Neural cell (in vitro differentiated cells): ENCODE measurements at regions not wholly inside any gene's neighbourhood (a gene's known extent, or its start where the extent isn't known, plus 50 kb on each side); places are given as distances from the start of the nearest gene placed in this dataset.

Experiments used
- H2AFZ ChIP-seq: fragments of 200-600, 300-800 bp; sonication (generic), shearing (Covaris generic); 2 replicates; pipeline ENCODE4 v1.6.0; 2014; ENCODE audit warnings: low read depth, mild to moderate bottlenecking, antibody characterized with exemption, low read length, moderate library complexity
- H3F3A ChIP-seq: fragments of 200-600 bp; shearing (Covaris generic); 2 replicates; pipeline ENCODE4 v1.6.1; 2016; ENCODE audit warnings: mild to moderate bottlenecking, moderate library complexity, mixed read lengths, antibody characterized with exemption, low read length; ENCODE audit not compliant: insufficient read depth, poor library complexity, severe bottlenecking
- H3K27ac ChIP-seq: fragments of 200-600, 300-800 bp; sonication (generic), shearing (Covaris generic); 2 replicates; pipeline ENCODE4 v1.5.1; 2014; ENCODE audit warnings: mild to moderate bottlenecking, low read length, moderate library complexity
- H3K27me3 ChIP-seq: fragments of 300-800, 200-600 bp; sonication (generic), shearing (Covaris generic); 2 replicates; pipeline ENCODE4 v1.6.0; 2014; ENCODE audit warnings: mild to moderate bottlenecking, low read depth, low read length, moderate library complexity; ENCODE audit not compliant: insufficient read depth
- H3K36me3 ChIP-seq: fragments of 300-800, 200-600 bp; sonication (generic), shearing (Covaris generic); 2 replicates; pipeline ENCODE4 v1.5.1; 2014; ENCODE audit warnings: mild to moderate bottlenecking, antibody characterized with exemption, low read length, moderate library complexity; ENCODE audit not compliant: insufficient read depth
- H3K4me2 ChIP-seq: fragments of 300-800, 200-600 bp; sonication (generic), shearing (Covaris generic); 2 replicates; pipeline ENCODE4 v1.6.0; 2014; ENCODE audit warnings: mild to moderate bottlenecking, low read length
- H3K4me3 ChIP-seq: fragments of 300-800, 200-600 bp; sonication (generic), shearing (Covaris generic); 2 replicates; pipeline ENCODE4 v1.5.1; 2014; ENCODE audit warnings: mild to moderate bottlenecking, low read length, moderate library complexity
- H3K79me2 ChIP-seq: fragments of 200-600 bp; shearing (Covaris generic); replicated peaks from 2 replicates; pipeline ENCODE4 v1.6.0; 2014; ENCODE audit warnings: mild to moderate bottlenecking, low read length, moderate library complexity; ENCODE audit not compliant: insufficient read depth
- H3K9ac ChIP-seq: fragments of 300-800, 200-600 bp; sonication (generic), shearing (Covaris generic); 2 replicates; pipeline ENCODE4 v1.6.1; 2016; ENCODE audit warnings: mild to moderate bottlenecking, low read length, mixed read lengths
- H3K9me2 ChIP-seq: fragments of 200-600 bp; shearing (Covaris generic); 2 replicates; pipeline ENCODE4 v1.6.1; 2016; ENCODE audit warnings: mild to moderate bottlenecking, low read length, mixed read lengths; ENCODE audit not compliant: insufficient read depth
- H3K9me3 ChIP-seq: fragments of 200-600, 300-800 bp; sonication (generic), shearing (Covaris generic); 2 replicates; pipeline ENCODE4 v1.6.1; 2016; ENCODE audit warnings: mild to moderate bottlenecking, mixed run types, low read length, moderate library complexity, mixed read lengths
- H4K20me1 ChIP-seq: fragments of 200-600 bp; shearing (Covaris generic); 2 replicates; pipeline ENCODE4 v1.6.1; 2016; ENCODE audit warnings: mild to moderate bottlenecking, mixed run types; ENCODE audit not compliant: insufficient read depth
- CTCF ChIP-seq: fragments of 450-650 bp; IDR thresholded peaks from 2 replicates; pipeline ENCODE4 v1.5.1; 2014; ENCODE audit warnings: antibody characterized with exemption, mild to moderate bottlenecking, moderate library complexity; ENCODE audit not compliant: poor library complexity, severe bottlenecking
- EP300 ChIP-seq: fragments of 450-650 bp; conservative IDR thresholded peaks from 2 replicates; pipeline ENCODE4 v1.6.1; 2014; ENCODE audit warnings: antibody characterized with exemption, mild to moderate bottlenecking, moderate library complexity; ENCODE audit not compliant: poor library complexity, severe bottlenecking
- EZH2 ChIP-seq: fragments of 200-600, 300-800 bp; shearing (Covaris generic), sonication (generic); IDR thresholded peaks from 2 replicates; pipeline ENCODE4 v1.6.1; 2014; ENCODE audit warnings: antibody characterized with exemption, low read length, borderline replicate concordance, mild to moderate bottlenecking; ENCODE audit not compliant: insufficient read depth, poor library complexity, severe bottlenecking
- MXI1 ChIP-seq: fragments of 450-650 bp; conservative IDR thresholded peaks from 2 replicates; pipeline ENCODE4 v1.6.1; 2014; ENCODE audit warnings: antibody characterized with exemption, mild to moderate bottlenecking; ENCODE audit not compliant: poor library complexity, severe bottlenecking
- POLR2AphosphoS5 ChIP-seq: IDR thresholded peaks from 2 replicates; pipeline ENCODE4 v1.6.1; 2012
- RAD21 ChIP-seq: fragments of 450-650 bp; conservative IDR thresholded peaks from 2 replicates; pipeline ENCODE4 v1.6.1; 2014; ENCODE audit warnings: antibody characterized with exemption, mild to moderate bottlenecking, moderate library complexity
- SMC3 ChIP-seq: fragments of 450-650 bp; conservative IDR thresholded peaks from 2 replicates; pipeline ENCODE4 v1.6.1; 2014; ENCODE audit warnings: antibody characterized with exemption, mild to moderate bottlenecking, moderate library complexity; ENCODE audit not compliant: poor library complexity
- TAF1 ChIP-seq: IDR thresholded peaks from 2 replicates; pipeline ENCODE4 v1.6.1; 2012; ENCODE audit warnings: low read depth
- TF ChIP-seq, protein P1 (sequence below): IDR thresholded peaks from 2 replicates; pipeline ENCODE4 v1.6.1; 2012; ENCODE audit warnings: borderline replicate concordance

DNA sequence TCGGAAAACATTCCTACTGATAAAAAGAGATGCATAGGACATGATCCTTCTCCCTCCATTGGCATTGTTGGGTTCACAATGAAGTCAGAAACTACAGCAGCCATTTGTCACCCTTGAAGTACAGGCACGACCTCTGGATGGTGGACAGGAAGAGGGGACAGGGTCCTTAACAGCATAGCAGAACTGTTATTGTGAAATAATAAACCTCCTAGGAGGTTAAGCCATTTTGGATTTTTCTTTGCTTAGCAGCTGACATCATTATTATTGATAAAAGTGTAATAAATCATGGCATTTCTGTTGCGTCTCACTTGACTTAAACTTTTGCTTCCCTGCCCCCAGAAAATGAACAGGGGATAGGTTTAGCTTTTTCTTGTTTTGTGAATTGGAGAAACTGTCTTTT lies 134.3 kb upstream of the SASH1 start:
- H3K9ac ChIP-seq, result no peak overlapping the region
- no peaks in the 10 kb centered on the region for H3K79me2 ChIP-seq
- no peaks in the 10 kb centered on the region for H3K9me2 ChIP-seq
- H3K4me2 ChIP-seq, result no peak overlapping the region
- TF ChIP-seq POLR2AphosphoS5 (no peak), EZH2 (no peak), EP300 (no peak), SMC3 (no peak), CTCF (no peak), MXI1 (no peak), RAD21 (no peak), TAF1 (no peak)
- TF ChIP-seq, protein P1, sequence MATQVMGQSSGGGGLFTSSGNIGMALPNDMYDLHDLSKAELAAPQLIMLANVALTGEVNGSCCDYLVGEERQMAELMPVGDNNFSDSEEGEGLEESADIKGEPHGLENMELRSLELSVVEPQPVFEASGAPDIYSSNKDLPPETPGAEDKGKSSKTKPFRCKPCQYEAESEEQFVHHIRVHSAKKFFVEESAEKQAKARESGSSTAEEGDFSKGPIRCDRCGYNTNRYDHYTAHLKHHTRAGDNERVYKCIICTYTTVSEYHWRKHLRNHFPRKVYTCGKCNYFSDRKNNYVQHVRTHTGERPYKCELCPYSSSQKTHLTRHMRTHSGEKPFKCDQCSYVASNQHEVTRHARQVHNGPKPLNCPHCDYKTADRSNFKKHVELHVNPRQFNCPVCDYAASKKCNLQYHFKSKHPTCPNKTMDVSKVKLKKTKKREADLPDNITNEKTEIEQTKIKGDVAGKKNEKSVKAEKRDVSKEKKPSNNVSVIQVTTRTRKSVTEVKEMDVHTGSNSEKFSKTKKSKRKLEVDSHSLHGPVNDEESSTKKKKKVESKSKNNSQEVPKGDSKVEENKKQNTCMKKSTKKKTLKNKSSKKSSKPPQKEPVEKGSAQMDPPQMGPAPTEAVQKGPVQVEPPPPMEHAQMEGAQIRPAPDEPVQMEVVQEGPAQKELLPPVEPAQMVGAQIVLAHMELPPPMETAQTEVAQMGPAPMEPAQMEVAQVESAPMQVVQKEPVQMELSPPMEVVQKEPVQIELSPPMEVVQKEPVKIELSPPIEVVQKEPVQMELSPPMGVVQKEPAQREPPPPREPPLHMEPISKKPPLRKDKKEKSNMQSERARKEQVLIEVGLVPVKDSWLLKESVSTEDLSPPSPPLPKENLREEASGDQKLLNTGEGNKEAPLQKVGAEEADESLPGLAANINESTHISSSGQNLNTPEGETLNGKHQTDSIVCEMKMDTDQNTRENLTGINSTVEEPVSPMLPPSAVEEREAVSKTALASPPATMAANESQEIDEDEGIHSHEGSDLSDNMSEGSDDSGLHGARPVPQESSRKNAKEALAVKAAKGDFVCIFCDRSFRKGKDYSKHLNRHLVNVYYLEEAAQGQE, result no peak
- H2AFZ ChIP-seq, result no peak overlapping the region
- H3K27me3 ChIP-seq, result no peaks in the 10 kb centered on the region
- H3K4me3 ChIP-seq, result no peak overlapping the region
- H3K9me3 ChIP-seq, result no peaks in the 10 kb centered on the region
- H3K27ac ChIP-seq, result no peak overlapping the region
- H3F3A ChIP-seq, result no peaks in the 10 kb centered on the region
- H4K20me1 ChIP-seq, result no peaks in the 10 kb centered on the region
- H3K36me3 ChIP-seq, result no peaks in the 10 kb centered on the region

- Histone ChIP-seq H3F3A (no peaks in the 10 kb centered on the region), H4K20me1 (no peaks in the 10 kb centered on the region), H3K4me2 (no peak overlapping the region), H3K27ac (no peak overlapping the region), H3K36me3 (no peaks in the 10 kb centered on the region), H2AFZ (no peak overlapping the region), H3K9me3 (no peaks in the 10 kb centered on the region), H3K9ac (no peak overlapping the region), H3K9me2 (no peaks in the 10 kb centered on the region), H3K27me3 (no peaks in the 10 kb centered on the region), H3K4me3 (no peak overlapping the region), H3K79me2 (no peaks in the 10 kb centered on the region)
- TF ChIP-seq SMC3 (no peak), CTCF (no peak), EZH2 (no peak), RAD21 (no peak), MXI1 (no peak)
- TF ChIP-seq, protein P1, result no peak
Measured at GRCh38 chr6:148211777-148212324, 130.8 kb upstream of the SASH1 start.
